ACHN (cell line): ENCODE measurements at regions not wholly inside any gene's neighbourhood (a gene's known extent, or its start where the extent isn't known, plus 50 kb on each side); places are given as distances from the start of the nearest gene placed in this dataset.
A peak's percentile ranks its signal among the peaks of the same experiment; 100 is the strongest.

Source experiments
- DNase-seq: peaks from one replicate; pipeline ENCODE4 v3.0.0-alpha.2; 2015
- in situ Hi-C: cut with HindIII; loops from 2 replicates; pipeline ENCODE4 v1.10.0; 2017; ENCODE audit warnings: low sequenced_read_pairs, low pct_ligation_motif_present, low pct_unique_long_range_greater_than_20kb

GRCh38 chr21:16407403-16408240 is 677.8 kb downstream of the USP25 start:
- DNase-seq, result no peak
- in situ Hi-C loops, result no loop called here

DNA sequence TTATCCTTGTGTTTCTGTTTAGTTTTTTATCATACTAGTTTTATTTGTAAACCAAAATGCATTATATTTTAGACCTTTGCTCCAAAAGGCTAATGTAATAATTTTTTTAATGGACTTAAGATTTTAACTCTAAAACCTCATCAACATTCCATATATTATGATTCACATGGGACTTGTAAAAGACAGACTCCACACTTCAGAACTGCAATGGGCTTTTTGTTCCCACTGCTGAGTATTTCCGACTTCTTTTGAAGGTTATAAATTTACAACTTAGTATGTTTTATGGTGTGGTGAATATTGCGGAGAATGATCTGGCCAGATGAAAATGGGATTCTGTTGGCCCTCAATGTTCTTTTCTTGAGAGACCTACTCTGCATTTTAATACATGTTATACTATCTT is 678.5 kb downstream of the USP25 start:
- DNase-seq, result no peak
- in situ Hi-C loops, result no loop called here

DNA sequence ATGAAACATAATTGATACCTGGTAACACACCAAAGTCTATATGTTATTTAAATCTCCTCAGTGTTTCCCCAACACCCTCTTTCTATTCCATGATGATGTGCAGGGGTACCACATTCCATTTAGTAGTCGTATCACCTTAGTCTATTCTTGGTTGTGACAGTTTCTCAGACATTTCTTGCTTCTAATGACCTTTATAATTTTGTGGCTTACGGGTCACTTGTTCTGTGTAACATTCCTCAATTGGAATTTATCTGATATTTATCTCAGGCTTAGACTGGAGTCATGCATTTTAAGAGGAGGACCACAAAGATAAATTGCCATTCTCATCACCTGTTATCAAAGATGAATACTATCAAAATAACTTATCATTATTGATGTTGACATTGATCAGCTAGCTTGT is 679.6 kb downstream of the USP25 start:
- in situ Hi-C loops, result no loop called here
- DNase-seq, result no peak

DNA sequence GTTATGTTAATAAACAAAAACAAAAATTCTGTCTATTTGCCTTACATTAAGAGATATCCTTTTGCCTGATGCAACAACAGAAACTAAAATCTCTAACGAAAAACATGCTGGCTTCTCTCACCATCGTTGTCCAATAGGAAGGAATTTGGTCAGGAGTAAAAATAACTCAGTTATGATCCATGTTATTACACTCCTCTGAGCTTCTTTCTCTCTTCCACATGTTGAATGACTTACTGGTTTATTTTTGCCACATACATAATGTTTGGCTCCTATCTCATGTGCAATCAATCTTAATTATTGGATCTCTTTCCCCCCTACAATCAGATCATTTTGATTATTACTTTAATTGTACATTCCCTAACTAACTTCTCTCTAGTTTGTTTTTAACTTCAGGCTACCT is 688.4 kb downstream of the USP25 start:
- DNase-seq, result no peak
- in situ Hi-C loops, result no loop called here

DNA sequence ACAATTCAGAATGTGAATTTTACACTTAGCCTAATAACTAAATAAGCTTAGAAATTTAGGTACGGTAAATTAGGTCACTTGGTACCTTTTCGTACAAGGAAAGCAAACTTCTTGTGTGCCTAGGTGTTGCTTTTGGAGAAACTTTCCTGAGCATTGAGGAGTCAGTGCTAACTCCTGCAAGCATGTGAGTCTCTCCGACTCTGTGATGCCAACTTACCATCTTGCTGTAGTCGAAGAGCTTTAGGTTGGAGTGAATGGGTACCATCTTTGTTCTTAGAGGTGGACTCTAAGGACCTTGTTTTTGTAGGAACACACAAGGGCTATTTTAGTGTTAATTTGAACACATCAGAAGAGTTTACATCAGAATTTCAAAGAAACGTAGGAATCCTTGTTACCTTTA is 688.9 kb downstream of the USP25 start:
- in situ Hi-C loops, result no loop called here
- DNase-seq, result no peak

GRCh38 chr21:16419188-16419921 is 689.6 kb downstream of the USP25 start:
- in situ Hi-C loops, result no loop called here
- no peak for DNase-seq

- no peak for DNase-seq
- in situ Hi-C loops, result no loop called here
These were observed 690.4 kb downstream of the USP25 start for GRCh38 chr21:16420031-16420724.

DNA sequence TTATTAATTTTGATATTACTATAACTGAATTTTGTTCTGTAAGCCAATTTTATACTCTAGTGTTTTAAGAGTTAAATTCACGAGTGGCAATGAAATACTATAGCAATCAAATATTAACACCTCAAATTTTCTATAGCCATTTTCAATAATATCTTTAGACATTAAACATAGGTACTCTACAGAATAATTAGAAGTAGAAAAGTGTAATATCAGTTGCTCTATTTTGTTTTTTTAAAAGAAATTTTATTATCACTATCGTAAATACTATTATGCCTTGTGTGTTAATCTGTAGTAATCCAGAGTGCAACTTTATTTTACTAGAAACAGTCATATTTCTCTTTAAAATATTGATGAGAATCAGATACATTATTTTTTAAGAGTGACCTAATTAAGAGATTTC is 691.2 kb downstream of the USP25 start:
- in situ Hi-C loops, result no loop called here
- no peak for DNase-seq

DNA sequence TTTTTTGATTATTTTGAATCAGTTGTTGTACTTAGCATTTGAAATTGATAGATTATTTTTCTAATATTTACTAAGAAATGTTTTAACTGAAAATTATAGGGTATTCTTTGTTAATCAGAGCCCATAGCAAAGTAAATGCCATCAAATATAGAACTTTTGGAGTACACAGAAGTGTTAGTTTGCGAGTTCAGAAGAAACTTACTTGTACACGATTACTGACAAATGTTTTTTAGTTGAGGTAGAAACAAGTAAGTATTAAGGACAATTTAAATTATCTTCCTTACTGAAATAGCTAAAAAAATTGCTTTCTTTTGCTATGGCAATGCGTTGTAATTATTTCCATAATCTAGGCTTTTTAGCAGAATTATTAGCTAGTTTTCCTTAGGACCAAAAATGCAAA is 692.2 kb downstream of the USP25 start:
- in situ Hi-C loops, result no loop called here
- DNase-seq, result no peak

DNA sequence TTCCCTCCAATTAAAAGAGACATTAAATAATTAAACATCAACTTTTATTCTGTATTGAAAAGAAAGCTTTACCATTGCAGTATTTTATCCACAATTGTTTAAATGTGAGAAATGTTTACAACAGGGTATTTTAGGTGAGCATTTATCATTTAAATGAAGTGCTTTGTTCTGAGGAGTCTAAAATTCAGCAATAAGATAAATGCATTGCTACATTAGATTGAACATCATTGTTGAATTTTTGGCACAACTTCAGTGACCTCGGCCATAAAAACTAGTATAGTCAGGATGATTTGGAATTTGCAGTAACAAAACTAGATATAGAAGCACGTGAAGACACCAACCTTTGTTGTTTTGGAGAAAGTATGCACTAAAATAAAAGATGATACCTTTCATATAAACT is 692.9 kb downstream of the USP25 start:
- in situ Hi-C loops, result no loop called here
- DNase-seq, result no peak

GRCh38 chr21:16423921-16424320 is 694.1 kb downstream of the USP25 start:
- no peak for DNase-seq

DNA sequence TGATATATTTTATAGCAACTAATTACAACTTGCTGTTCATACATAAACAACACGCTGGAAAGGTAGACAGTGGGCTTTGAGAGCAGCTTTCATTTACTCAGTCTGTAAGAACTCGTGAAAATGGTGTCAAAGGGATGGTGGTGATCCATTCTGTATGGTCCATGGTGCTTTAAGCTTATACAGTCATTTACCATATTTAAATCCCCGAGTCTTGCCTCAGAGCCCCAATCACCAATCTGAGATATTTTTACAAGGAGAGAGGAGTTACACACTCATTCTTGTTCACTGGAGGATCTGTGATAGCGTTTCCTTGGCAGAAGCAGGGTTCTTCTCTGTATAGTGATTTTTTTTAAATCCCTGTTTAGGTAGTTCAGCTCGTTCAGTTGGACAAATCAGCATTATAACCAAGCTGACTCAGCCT is 694.6 kb downstream of the USP25 start:
- no peak for DNase-seq

More at GRCh38 chr21:16423921-16424320, 694.1 kb downstream of the USP25 start:
- in situ Hi-C loops, result no loop called here

DNA sequence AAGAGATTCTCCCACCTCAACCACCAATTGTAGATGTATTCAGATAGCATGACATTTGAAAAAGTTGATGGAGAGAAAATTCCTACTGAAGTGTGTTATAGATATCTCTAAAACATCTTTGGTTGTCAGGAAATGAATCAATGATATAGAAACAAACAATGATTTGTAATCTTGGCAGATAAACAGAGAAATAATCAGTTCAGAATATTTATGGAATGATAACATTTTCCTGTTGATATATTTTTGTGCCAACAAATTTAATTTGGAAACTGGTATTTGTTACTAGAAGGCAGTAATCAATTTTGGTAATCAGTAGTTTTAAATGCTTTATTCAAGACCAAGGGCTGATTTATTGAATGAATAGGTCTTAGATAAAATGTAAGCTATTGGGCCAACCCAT is 695.6 kb downstream of the USP25 start:
- no peak for DNase-seq
- in situ Hi-C loops, result no loop called here

More for the DNA sequence above, 694.6 kb downstream of the USP25 start:
- in situ Hi-C loops, result no loop called here

- in situ Hi-C loops, result no loop called here
- no peak for DNase-seq
These were observed 697.2 kb downstream of the USP25 start for GRCh38 chr21:16426936-16427335.

GRCh38 chr21:16427587-16428087 is 697.9 kb downstream of the USP25 start:
- no peak for DNase-seq
- in situ Hi-C loops, result no loop called here

DNA sequence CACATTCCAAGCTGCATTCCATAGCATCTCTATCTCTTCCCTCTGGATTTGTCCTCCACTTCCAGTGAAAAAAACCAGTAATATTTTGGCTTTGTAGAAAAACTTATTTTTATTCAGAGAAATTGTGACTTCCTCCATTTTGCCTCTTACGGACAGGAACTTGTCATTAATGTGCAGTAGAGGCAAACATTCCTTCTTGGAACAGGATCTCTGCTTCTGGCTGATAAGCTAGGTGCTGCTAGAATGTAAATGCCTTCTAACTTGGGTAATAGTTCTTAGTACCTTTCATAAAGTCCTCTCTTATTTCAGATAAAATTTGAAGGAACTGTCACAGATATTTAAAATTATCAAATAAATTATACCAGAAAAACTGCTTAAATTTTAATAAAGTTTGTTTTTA is 707.8 kb downstream of the USP25 start:
- no peak for DNase-seq
- in situ Hi-C loops, result no loop called here

DNA sequence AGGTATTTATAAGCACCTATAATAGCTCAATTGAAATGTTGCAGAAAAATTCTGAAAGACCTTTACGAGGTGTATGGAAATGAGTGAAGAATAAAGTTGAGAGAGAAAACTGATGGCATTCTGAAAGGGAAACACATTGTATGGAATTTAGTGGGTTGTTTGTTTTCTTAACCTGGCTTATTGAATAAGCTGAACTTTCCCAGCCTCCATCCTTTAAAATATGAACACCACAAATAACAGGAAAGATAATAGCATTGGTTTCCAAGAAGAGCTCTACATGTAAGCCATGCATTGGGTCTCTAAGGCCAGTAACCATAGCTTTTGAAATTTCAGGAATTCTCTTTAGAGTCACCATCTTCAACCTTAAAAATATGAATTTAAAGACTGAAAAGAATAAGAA is 709.0 kb downstream of the USP25 start:
- DNase-seq, result no peak
- in situ Hi-C loops, result no loop called here

GRCh38 chr21:16441789-16442188 is 712.0 kb downstream of the USP25 start:
- DNase-seq, result no peak
- in situ Hi-C loops, result no loop called here

DNA sequence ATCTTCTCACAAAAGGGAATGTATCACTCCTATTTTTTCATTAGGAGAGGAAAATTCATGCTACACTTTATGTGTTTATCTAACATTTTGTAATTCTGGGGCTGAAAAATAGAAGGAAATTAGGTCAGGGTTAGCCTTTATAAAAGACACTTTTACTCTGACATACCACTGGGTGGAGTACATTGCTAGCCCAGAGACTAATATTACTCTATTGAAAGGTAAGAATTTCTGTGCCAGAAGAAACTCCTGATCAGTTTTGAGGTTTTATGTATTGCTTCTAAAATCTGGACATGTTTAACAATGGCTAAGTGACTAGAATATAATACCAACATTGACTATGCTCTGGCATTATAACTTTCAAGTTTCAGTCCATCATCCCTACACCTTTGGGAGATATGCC is 724.6 kb downstream of the USP25 start:
- DNase-seq, result peak; percentile 17
- in situ Hi-C loops, result no loop called here
